ENCODE measurements at regions not wholly inside any gene's neighbourhood (a gene's known extent, or its start where the extent isn't known, plus 50 kb on each side); places are given as distances from the start of the nearest gene placed in this dataset.
"Not testable (repeated sequence)": the region's sequence is repeated elsewhere in the genome, so short reads cannot be mapped to it uniquely, and the experiment has no call there.

DNA sequence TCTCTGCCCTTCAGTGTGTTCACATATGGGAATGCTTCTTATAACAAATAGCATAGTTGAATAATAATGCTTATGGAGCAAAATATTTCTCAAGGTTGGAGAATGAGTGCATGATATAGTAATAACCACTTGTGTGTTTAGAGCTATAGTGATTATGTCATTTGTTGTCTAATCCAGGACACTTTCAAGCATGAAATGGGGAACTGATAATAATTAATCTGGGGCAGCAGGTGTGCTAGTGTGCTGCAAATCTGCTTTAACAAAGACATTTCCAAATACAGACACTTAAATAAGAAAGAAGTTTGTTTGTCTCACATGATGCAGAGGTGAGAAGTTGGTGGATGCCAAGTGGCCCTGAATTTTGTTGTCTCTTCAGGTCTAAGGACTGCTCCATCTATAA is 579.3 kb upstream of the GRM7 start:
- DNase-seq (ENCODE audit: low spot score), result no peak

DNA sequence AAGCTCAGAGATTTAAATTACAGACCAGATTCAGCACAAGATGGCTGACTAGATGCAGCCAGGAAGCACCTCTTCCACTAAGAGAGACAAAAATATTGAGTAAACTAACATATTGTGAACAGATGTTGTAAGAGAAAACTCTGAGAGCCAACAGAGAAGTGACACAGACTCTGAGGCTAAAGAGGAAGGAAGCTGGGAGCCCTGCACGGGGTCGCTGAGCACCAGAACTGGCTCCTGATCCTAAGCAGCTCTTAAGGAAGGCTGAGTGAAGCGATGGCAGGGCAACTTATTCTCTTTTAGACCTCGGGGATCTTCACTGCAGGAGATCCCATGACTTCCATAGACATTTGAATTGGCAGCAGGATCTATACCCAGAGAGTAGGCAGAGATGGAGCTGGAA is 578.0 kb upstream of the GRM7 start:
- DNase-seq (ENCODE audit: low spot score), result peak; percentile 20

DNA sequence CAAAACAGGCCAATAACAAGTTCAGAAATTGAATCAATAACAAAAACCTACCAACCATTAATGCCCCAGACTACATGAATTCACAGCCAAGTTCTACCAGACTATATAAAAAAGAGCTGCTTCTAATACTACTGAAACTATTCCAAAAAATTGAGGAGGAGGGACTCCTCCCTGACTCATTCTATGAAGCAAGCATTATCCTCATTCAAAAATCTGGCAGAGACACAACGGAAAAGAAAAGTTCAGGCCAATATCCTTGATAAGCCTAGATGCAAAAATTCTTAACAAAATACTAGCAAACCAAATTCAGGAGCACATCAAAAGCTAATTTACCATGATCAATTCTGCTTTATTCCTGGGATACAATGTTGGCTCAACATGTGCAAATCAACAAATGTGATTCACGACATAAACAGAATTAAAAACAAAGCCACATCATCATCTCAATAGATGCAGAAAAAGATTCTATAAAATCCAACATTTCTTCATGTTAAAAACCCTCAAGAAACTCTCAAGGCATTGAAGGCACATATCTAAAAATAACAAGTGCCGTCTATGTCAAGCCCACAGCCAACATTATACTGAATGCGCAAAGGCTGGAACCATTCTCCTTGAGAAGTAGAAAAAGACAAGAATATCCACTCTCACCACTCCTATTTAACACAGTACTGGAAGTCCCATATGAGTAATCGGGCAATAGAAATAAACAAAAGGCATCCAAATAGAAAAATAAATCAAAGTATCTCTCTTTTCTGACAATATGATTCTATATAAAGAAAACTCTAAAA is 573.6 kb upstream of the GRM7 start:
- DNase-seq (ENCODE audit: low spot score), result no peak

DNA sequence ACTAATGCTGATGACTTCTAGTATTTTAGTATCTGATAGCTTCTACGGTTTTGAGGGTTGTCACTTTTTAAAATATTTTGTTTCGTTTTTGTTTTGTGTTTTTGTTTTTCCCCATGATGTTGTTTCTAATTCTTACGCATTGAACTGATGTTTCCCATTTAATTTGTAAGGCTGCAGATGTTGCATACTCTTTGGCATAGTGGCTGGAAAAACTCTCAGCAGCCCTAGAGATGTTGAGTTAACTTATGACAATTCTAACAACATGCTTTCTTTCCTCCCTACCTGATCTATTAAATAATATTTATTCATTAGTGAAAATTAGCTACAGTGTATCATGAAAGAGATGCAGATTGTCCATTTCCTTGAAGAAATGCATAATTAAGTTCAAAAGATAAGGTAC is 559.3 kb upstream of the GRM7 start:
- no peak for DNase-seq (ENCODE audit: low spot score)

DNA sequence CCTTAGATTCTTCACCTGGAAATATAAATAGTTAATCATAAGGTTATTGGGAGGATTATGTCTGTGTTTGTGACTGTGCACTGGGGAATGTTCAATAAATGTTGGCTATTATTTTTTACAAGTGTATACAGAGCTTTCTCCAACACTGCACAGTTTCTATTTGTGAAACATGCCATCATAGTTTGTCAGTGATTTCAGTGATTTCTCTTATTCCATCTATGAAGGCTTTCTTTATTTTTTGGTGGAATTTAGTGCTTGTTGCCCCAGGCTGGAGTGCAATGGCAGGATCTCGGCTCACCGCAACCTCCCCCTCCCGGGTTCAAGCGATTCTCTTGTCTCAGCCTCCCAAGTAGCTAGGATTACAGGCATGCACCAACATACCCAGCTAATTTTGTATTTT is 545.0 kb upstream of the GRM7 start:
- DNase-seq (ENCODE audit: low spot score), result no peak

DNA sequence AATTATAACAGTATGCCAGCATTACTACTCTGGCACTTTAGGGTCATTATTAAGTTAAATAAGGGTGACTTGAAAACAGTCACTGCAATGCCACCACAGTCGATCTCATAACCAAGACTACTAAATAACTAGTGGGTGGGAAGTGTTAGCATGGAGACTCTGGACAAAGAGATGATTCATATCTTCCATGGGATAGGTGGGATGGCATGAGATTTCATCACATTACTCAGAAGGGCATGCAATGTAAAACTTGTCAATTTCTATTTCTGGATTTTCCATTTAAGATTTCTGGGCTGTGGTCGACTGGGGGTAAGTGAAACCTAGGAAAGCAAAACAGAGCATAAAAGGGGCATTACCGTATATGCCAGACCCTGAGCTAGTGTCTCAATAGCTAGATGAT is 538.9 kb upstream of the GRM7 start:
- no peak for DNase-seq (ENCODE audit: low spot score)

DNA sequence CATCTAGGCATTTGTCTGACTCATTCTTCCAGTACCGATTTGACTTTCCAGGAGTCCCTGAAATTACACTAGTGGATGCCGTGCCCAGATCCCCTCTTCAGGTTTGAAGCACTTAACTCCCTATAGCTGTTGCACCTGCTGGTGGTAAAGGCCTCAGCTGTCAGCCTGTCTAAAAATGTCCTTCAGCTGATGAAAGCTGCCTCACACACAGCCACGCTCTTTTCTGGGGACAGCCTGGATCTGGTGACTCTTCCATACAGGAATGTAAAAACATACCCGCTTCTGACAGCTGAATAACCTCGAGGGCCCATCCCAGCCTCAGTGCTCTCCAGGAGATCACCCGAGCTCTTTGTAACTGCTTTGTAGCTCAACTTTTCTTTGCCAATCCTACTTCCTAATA is 534.1 kb upstream of the GRM7 start:
- DNase-seq (ENCODE audit: low spot score), result no peak

DNA sequence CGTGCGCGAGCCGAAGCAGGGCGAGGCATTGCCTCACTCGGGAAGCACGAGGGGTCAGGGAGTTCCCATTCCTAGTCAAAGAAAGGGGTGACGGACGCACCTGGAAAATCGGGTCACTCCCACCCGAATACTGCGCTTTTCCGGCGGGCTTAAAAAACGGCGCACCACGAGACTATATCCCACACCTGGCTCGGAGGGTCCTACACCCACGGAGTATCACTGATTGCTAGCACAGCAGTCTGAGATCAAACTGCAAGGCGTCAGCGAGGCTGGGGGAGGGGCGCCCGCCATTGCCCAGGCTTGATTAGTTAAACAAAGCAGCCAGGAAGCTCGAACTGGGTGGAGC is 520.0 kb upstream of the GRM7 start:
- DNase-seq (ENCODE audit: low spot score), result not testable (repeated sequence)

DNA sequence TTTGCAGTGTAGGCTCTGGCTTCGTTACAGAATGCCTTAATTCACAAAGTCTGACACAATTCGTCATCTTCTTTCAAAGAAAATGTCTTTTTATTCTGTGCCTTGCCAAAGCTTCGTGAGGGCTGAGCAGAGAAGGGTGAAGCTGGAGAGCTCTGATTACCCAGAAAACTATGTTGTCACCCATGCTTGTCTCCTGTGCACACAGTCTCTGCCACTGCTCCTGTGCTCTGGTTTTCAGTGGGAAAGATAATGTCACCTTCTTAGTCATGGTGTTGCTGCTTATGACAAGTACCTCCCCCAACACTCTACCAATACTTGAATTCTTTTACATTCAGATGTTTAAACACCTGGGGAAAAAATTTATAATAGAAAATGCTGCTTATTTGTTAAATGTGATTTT is 509.2 kb upstream of the GRM7 start:
- no peak for DNase-seq (ENCODE audit: low spot score)

DNA sequence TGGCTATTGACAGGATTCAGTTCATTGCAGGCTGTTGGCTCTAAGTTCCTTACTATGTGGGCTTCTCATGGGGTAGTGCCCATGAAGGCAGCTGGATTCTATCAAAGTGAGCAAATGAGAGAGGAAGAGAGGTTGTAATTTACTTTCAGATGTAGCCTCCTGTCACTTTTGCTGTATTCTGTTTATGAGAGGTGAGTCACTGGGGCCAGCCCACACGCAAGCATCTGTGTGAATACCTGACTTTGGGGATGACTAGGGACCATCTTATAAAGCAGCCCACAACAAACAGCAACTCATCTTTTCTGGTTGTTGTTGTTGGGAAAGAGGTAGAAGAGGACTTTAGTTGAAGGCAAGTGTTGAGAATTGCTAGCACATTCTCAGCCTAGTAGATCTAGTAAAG is 506.3 kb upstream of the GRM7 start:
- no peak for DNase-seq (ENCODE audit: low spot score)

DNA sequence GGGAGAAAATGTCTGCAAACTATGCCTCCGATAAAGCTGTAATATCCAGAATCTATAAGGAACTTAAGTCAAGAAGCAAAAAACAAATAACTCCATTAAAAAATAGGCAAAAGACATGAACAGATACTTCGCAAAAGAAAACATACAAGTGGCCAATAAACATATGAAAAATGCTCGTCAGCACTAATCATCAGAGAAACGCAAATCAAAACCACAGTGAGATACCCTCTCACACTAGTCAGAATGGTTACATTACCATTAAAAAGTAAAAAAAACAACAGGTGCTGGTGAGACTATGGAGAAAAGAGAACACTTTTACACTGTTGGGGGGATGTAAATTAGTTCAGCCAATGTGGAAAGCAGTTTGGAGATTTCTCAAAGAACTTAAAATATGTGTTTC is 498.5 kb upstream of the GRM7 start:
- no peak for DNase-seq (ENCODE audit: low spot score)

DNA sequence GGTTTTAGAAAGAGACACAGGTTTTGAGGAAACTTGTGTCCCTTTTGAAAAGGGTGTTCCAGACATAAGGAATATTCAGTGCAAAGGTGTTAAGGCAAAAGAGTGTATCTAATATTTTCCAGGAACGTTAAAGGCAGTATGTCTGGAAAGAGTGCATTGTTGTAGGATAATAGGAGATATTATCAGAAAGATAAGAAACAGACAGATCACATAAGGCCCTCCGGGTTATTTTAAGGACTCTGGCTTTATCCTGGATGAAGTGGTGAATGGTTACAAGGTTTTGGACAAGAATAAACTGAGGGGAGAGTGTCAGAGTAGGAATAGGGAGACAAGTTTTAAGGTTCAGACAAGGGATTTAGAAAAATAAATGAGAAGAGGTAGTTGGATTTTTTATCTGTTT is 493.7 kb upstream of the GRM7 start:
- DNase-seq (ENCODE audit: low spot score), result no peak

DNA sequence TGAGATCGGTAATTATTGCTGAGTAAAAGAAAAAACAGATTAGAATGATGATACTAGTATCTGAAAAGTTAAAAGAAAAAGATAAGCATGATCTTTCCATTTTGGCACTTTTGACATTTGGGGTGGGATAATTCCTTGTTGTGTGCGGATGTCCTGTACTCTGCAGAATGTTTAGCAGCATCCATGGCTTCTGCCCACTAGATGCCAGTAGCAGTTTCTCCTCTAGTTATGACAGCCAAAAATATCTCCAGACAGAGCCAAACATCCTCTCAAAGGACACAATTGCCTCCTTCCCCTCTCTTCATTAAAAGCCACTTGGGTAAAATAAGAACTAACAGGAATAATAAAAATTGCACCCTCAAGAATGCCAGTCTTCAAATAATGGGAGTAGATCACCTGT is 468.8 kb upstream of the GRM7 start:
- DNase-seq (ENCODE audit: low spot score), result no peak

DNA sequence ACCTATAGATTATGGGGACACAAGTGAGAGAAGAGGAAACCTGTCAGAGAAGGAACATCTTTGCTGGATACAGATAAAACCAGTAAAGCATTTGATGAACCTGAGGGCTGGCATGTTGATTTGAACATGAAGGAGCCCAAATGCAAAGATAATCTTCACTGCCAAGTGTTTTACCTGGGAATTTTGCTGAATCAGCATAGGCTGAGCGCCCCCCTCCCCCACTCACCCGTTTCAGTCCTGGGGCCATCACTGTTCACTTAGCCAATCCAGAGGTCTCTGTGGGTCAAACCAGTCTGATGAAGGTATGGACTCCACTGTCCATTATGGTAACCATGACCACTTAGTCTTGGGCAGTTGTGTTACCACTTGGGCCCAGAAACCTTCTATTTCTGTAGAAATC is 466.0 kb upstream of the GRM7 start:
- no peak for DNase-seq (ENCODE audit: low spot score)

DNA sequence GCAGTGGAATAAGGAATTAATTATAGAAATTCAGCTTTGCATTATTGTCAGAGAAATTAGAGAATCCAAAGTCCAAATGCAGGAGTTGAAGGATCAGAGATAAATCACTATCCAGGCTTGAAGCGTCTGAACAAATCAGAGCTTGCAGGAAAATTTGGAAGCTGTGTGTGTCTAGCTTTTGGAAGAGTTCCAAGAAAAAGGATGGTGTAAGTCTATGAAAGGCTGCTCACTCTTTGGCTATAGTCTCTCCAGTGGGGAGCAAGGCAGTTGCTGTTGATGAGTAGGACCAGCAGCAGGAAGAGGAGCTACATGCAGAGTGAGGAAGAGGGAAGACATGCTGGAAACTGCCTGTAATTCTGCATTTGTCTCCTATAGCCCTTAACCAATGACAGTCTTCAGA is 464.3 kb upstream of the GRM7 start:
- DNase-seq (ENCODE audit: low spot score), result peak; percentile 8

DNA sequence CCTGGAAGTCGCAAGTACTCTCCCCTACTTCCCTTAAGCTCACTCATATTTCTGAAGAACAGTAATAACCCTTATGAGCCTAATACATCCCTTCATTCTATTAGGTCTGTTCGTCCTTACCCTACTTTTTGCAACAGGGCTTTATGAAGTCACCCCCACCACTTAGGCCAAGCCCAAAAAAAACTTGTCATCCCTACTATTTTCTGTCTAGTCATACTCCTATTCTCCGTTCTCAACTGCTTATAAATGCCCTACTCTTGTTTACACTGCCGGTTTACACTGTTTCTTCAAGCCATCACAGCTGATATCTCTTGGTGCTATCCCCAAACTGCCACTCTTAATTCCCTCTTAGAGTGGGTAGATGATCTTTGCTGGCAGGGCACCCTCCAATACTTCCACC is 458.2 kb upstream of the GRM7 start:
- DNase-seq (ENCODE audit: low spot score), result not testable (repeated sequence)

DNA sequence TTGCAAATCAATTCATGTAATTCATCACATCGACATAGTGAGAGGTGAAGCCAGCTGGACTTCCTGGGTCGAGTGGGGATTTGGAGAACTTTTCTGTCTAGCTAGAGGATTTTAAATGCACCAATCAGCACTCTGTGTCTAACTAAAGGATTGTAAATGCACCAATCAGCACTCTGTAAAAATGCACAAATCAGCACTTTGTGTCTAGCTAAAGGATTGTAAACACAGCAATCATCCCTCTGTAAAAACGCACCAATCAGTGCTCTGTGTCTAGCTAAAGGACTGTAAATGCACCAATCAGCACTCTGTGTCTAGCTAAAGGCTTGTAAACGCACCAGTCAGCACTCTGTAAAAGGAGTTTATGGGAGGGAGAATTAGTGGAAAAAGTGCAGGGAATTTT is 454.0 kb upstream of the GRM7 start:
- DNase-seq (ENCODE audit: low spot score), result not testable (repeated sequence)

DNA sequence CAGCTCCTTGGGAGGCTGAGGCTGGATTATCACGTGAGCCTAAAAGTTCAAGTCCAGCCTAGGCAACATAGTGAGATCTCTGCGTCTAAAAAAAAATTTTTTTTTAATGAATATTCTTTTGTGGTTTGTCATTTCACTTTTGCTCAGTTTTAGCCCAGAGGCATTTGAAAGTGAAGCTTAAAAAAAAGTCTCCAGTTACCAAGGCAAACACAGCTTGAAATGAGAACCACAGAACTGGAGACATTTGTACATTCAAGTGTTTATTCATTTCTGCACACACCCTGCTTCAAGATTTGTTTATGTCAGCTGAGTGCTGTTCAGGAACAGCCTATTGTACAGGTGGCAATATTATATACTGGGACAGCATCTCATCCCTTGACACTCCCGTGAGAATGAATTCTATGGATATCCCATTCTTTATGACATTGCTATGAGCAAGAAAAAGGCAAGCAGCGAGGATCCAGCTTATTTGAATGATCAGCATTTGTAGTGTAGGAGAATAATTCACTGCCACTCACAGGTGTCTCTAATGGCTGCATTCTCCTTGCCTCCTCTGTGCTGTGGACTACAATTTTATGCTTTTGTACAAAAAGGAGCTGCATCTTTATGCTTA is 444.8 kb upstream of the GRM7 start:
- DNase-seq (ENCODE audit: low spot score), result no peak

DNA sequence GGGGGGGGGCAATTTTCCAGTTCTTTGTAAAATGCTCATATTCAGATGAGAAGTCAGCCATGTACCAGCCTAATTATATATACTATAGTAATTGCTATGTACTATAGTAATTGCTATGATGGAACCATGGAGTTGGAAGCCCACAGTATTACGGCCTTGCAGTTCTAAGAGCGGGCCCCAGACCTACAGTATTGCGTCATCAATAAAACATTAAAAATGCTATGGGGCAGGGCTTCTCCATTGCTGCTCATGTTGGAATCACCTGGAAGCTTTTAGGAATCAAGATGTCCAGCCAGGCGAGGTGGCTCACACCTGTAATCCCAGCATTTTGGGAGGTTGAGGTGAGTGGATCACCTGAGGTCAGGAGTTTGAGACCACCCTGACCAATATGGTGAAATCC is 443.7 kb upstream of the GRM7 start:
- no peak for DNase-seq (ENCODE audit: low spot score)

DNA sequence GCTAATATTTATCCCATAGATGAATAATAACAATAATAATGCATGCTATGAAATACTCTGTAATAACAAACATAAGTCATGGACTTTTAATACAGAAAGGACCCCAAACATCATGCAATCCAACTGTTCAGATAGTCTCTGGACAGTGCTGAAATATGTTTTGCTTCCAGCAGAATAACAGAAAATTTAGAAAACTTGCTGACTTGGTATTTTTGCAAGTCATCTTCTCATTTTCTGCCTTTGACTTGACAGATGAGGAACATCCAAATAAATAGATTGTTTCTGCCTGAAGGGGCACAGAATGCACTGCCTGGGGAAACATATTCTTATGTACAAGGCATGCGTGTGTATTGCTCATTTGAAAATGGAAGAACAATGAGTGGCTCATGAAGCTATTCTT is 442.4 kb upstream of the GRM7 start:
- no peak for DNase-seq (ENCODE audit: low spot score)

DNA sequence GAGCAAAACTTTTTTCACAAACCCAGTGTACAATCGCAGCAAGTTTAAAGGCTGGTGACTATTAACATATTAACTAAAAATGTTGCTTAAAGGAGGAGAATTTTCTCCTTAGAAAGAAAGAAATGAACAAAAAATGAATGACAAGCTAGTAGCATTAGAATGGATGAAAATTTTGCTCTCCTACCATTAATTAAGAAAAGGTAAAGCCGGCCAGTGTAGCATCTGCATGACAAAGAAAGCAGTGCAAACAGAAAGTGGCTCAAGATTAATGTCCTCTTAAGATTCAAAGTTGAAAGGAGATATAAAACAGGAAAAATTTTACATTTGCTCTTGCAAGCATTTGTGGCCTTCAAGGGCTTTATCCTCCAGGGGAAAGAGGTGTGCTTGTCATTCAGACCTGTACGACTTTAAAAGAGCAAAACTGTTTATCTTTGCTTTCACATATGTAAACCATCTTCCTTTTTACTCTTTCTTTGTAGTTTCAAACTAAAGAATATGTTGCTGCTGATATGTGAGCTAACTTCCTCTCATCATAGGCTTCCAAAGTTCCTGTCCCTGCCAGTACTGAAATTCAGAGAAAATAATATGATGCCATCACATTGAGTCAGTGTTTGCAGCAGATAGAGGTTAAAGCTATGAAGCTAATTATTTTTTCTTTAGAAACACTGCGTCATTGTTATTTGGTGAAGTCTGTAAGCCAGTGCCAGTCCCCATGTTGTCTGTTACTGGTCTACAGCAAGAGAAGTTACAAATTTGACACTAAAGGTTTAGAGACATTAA is 439.1 kb upstream of the GRM7 start:
- DNase-seq (ENCODE audit: low spot score), result no peak

DNA sequence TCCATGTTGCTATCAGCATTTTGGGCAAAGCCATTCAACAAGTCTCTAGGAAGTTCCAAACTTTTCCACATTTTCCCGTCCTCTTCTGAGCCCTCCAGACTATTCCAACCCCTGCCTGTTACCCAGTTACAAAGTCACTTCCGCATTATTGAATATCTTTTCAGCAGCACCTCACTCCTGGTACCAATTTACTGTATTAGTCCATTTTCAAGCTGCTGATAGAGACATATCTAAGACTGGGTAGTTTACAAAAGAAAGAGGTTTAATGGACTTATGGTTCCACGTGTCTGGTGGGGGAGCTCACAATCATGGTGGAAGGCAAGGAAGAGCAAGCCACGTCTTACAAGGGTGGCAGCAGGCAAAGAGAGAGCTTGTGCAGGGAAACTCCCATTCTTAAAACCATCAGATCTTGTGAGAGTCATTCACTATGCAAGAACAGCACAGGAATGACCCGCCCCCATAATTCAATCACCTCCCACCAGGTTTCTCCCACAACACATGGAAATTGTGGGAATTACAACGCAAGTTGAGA is 435.6 kb upstream of the GRM7 start:
- no peak for DNase-seq (ENCODE audit: low spot score)

DNA sequence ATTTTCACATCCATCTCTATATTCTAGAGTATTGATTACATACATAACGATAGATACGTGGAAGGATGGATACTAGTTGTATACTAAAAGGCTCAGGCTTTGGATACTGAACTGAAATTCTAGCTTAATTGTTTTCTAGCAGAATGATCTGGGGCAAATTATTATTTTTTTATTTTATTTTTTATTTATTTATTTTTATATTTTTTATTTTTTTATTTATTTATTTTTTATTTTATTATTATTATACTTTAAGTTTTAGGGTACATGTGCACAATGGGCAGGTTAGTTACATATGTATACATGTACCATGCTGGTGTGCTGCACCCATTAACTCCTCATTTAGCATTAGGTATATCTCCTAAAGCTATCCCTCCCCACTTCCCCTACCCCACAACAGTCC is 432.6 kb upstream of the GRM7 start:
- DNase-seq (ENCODE audit: low spot score), result not testable (repeated sequence)
